Activated CD4-positive, alpha-beta T cell treated with anti-CD3 and anti-CD28 coated beads, Interleukin-2, amount 50 U/mL, for 24 hours (primary cell): ENCODE measurements at regions not wholly inside any gene's neighbourhood (a gene's known extent, or its start where the extent isn't known, plus 50 kb on each side); places are given as distances from the start of the nearest gene placed in this dataset.

Experiments used
- DNase-seq, 2 donors: peaks; one replicate each; pipeline ENCODE4 v3.0.0-alpha.2; 2020; ENCODE audit warnings: low read depth in 1 of 2, low spot score in 1 of 2

DNA sequence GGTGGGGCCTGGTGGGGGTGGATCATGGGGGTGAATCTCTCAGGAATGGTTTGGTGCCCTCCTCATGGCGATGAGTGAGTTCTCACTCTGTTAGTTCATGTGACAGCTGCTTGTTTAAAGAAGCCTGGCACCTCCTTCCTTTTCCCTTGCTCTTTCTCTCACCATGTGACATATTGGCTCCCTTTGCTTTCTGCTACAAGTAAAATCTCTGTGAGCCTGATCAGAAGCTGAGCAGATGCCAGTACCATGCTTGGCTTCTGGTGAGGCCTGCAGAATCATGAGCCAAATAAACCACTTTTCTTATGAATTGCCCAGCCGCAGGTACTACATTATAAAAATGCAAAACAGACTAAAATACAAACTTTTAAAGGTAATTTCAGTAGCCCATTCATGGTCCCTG is 73.4 kb upstream of the TEX51 start:
- no peak for DNase-seq

DNA sequence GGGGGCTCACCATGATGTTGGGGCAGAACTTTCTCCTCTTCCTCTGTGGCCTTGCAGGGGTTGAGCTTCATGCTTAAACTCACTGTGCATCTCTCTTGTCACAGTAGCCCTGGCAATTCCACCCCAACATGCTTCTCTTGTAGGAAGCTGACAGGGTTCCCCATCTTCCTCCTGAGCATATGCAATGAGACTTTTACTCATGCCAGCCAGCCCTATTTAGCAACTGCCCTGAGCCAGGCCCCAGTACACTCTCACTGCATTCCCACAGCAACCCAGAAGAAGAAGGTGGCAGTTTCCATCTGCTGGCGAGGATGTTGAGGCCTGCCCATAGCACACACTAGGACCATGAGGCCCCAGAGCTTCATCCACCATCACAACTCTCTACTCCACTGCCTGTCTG is 72.2 kb upstream of the TEX51 start:
- no peak for DNase-seq

DNA sequence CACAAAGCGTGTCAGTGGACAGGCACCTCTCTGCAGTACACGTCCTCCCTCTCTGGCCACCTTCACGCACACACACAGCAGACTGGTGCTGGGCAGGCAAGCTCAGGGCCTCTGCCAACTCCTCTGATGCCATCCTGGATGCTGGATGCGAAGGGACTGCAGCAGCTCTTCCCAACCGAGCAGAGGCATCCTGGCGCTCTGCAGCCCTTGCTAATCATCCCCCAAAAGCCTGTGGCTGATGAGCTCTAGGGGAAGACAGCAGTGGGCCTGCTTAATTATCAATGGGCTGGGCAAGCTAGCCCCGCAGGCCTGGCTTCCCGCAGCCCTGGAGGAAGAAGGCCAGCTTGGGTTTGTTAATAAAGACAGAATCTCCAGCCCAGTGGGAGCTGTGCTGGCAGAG is 71.3 kb upstream of the TEX51 start:
- no peak for DNase-seq

DNA sequence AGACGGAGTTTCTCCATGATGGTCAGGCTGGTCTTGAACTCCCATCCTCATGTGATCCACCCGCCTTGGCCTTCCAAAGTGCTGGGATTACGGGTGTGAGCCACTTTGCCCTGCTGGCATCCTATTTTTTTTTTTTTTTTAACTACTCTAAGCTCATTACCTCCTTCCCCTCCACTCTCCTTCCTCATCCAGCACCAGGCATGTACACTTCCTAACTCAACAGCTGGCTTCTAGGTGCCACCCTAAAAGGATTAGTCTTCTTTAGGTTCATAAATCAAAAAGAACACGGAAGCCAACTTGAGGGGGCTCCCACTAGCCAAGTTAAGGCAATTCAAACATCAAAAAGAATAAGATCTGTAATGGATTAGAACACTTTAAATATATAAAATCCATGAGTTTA is 70.6 kb upstream of the TEX51 start:
- DNase-seq, result no peak

DNA sequence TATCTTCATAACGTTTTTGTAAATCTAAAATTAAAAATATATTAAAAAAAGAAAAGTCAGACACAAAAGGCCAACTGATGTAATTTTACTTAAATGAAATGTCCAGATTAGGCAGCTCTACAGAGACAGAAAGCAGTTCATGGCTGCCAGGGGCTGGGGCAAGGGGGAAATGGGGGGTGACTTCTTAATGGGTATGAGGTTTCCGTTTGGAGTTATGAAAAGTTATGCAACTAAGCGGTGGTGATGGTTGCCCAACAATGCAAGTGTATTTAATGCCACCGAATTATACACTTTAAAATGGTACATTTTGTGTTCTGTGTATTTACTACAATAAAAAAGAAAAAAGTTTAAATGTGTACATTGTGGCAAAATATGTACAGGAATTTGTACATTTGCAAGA is 70.2 kb upstream of the TEX51 start:
- DNase-seq, result no peak

DNA sequence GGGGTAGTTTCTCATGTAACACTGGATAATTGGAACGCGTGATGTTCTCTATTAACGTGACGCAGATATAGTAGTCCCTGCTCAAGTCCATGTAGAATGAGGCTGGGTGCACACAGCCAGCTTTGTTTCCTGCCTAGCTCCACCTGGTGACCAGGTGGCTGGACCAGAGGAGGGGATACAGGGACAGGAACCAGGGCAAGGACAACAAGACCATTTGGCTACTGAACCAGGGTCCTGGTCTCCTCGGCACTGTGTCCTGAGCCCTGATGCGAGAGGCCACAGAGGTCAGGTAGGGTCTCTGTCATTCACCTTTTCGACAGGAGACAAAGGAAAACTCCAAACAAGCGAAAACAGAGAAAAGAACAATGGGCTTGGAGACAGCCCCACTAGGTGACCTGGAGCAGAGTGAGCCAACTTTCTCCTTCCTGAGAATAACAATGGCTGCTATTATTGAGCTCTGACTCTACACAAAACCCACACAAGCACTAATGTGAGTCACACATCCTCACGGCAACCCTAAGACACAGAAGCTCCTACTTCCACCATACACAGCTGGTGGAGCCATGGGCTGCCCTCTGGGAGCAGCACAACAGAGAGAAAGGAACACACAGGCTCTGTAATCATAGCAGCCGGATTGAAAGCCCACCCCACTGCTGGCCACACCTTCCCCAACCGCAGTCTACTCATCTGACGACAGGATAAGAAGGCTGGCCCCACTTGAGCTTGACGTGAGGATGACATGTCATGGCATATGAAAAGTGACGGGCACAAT is 67.3 kb upstream of the TEX51 start:
- no peak for DNase-seq

DNA sequence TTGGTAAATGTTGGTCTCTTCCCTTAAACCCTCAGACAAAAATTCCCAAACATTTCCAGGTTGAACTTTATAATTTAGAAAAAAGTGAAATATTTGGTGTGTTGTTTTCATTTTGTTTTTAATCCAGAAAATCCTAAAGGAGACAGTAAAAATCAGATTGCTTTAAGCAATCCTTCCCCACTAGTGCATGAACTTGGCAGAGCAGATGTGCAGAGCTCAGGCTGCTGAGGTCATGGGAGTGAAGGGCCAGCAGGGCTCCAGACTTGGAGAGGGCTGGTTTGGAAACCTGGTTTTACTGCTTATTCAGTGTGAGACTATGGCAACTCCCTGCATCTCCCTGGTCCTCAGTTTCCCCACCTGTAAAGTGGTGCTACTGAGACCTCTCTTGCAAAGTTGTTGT is 66.7 kb upstream of the TEX51 start:
- no peak for DNase-seq

DNA sequence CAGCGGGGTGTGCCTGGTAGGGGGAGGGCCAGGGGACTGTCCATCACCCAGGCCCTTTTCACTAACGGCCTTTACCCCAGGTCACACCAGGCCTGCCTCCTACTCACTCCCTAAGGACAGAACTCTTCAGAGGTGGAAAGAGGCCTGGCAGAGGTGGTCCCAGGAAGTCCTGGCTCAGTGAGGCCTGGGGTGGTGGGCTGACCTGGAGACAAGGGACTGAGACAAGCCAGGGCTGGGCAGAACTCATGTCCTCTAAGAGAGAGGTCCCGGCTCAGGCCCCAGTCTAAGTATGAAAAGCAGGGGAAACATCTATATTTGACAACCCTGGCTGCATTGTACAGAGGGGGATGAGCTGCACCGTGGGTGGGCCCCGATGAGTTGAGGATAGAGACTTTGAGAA is 65.9 kb upstream of the TEX51 start:
- DNase-seq, result no peak

DNA sequence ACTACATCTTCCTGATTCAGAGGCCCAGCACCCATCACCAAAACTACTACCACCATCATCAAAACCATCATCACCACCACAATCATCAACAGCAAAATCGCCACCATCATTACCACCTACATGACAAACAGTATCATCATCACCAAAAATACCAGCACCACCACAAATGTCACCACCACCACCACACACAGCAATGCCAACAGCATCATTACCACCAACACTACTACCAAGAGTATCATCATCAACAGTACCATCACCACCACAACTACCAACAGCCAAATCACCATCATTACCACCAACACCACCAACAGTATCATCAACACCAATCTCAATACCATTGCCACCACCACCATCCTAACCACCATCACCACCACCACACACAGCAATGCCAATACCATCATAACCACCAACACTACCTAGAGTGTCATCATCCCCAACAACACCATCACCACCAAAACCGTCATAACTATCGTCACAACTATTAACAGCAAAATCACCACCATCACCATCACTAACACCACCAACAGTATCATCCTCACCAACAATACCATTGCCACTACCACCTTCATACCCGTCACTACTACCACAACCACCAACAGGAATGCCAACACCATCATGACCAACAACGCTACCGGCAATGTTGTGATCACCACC is 64.6 kb upstream of the TEX51 start:
- no peak for DNase-seq

DNA sequence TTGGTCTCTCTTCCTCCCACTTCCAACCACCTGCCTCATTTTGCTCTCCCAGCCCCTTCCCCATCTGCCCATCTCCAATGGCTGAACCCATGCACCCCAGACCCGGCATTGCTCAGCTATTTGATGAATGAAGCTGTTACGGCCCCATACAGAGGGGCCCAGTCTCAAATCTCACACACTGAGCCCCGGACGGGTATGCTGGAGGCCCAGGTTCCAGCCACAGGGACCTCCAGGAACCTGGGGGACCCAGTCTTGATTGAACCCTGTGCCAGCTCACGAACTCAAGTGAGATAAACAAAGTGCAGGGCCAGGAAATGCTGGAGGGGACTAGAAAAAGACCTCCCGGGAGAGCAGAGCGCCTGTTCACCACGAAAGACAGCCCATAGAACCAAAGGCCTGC is 63.4 kb upstream of the TEX51 start:
- DNase-seq, result no peak

DNA sequence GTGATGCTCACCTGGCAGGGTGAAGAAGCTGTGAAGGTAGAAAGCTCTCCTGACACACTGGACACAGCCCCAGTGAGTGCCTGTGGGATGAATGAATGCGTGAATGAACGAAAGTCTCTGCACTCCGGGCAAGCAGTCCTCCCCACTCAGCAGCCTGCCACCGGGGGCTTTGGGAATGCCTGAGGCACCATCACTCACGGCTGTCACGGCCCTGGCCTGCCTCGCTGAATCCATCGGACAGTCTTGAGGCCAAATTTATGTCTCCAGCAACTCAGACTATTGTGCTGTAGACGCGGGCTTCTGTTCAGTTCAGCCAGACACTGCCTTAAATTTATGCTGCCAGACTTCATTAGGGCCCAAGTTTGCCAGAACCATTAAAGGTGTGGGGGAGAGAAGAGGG is 62.9 kb upstream of the TEX51 start:
- no peak for DNase-seq

DNA sequence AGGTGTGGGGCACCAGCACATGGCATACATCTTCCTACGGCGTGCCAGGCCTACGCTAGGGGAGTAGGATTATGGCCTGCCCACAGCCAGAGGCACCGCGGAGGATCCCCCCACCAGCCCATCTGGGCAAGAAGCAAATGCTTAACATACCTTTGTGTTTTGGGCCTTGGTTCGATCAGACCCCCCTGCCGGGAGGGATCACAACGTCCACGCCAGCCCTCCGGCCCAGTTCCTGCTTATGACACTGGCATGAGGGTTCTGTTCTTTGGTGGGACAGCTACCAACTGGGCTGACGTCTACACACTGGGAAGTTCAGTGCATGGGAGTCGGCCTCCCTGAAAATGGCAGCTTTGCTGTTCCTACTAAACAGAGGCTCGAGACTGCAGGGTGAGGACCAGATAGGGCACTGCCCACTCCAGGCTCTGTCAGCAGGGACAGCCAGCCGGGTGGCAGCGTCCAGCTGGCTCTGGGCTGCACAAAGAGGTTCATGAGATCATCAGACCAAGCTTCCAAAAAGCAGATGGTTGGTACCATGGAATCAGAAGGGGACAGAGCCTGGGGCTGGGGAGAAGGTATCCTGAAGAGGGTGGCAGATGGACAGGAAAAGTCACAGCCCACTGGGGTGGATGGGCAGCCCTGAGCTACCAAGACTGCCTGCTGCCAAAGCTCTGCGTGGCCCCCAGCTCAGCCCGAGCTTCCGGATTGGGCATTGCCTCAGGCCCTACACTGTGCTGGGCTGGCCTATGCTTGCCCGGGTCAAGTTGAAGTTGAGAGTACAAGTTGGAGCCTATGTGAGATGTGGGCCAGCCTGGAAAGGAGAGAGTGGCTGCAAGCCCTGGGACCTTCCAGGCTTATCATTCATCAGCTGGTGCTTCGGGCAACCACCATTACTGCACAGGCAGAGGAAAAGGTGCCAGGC is 61.7 kb upstream of the TEX51 start:
- no peak for DNase-seq

DNA sequence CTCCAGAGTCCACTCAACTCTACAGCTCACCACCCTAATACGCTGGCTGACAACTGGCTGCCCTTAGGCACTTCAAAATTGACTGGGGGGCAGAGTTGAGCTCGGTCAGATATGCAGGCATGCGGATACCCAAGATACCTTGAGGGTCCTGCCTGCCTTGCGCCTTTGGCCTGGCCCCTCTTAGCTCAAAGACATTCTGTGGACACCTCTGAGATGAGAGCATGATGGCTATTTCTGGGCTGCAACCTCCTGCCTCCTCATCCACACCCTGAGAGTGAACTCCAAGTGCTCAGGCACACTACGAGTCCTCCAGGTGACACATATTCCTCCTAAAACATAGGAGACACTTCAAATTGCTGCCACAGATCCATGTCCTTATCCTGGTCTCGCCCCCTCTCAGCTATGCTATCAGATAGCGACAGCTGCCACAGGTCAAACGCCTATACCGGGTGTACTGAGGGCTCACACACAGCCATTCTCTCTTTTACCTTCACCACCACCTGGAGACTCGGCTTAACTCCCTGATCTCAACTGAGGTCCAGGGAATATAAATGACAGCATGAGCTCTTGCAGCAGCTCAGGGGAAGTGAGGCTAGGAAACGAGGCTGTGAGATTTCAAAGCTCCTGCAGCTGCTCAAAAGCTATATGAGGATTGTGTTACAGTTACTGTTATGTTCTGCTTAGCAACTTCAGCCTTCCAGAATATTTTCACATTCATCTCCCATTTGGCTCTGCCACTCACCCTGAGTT is 60.5 kb upstream of the TEX51 start:
- DNase-seq, result no peak

DNA sequence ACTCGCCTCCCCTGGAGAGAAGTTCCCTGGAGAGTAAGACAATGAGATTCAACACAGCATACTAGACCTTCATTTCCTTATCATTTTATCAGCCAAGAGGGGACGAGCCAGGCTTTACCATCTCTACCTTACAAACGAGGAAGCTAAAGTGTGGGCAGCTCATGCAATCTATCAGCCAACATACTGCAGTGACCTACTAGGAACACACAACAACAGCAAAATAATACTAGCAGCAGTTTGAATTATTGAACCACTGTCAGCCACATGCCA is 60.0 kb upstream of the TEX51 start:
- no peak for DNase-seq

DNA sequence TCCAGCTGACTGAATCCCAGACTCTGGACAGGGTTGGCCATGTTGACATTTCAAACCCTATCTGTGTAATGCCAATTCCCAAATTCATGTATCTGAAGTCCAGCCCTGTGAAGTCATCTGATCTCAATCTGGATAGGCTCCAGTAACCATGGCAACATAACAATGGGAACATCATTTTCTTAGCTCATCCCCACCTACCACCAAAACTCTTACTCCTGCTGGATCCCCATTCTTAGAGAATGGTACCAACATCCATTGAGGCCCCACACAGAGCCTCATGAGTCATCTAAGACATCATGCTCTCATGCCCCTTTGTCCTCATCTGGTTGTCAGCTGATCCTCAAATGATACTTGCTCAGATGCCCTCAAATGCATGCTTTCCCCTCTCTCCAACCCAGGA is 58.9 kb upstream of the TEX51 start:
- no peak for DNase-seq

DNA sequence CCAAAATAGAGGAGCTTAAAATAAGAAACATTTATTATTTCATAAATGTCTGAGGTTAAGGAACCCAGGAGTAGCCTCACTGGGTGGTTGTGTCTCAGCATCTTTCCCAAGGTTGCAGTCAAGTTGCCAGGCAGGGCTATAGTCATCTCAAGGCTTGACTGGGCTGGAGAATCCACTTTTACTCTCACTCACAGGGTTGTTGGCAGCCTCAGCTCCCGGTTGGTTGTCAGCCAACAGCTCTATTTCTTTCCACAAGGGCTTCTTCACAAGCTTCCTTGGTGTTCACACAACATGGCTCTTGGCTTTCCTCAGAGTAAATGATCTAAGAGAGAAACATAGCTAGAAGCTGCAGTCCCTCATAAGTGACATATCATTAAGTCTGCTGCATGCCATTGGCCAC is 55.6 kb upstream of the TEX51 start:
- no peak for DNase-seq

DNA sequence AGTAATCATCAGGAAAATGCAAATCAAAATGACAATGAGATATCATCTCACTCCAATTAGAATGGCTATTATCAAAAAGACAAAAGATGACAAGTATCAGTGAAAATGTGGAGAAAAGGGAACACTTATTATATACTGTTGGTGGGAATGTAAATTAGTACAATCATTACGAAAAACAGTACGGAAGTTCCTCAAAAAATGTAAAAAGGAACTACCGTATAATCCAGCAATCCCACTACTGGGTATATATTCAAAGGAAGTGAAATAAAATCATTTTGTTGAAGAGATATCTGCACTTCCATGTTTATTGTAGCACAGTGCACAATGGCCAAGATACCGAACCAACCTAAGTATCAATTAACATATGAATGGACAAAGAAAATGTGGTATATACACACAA is 52.4 kb upstream of the TEX51 start:
- no peak for DNase-seq
